Sigmoid colon (tissue), 4 donors: ENCODE measurements at regions not wholly inside any gene's neighbourhood (a gene's known extent, or its start where the extent isn't known, plus 50 kb on each side); places are given as distances from the start of the nearest gene placed in this dataset.

Experiments used
- CTCF ChIP-seq, 4 experiments: fragments of 450-650 bp in 3 of 4; fragments of 200-600 bp in 1 of 4; IDR thresholded peaks; one replicate each; pipeline ENCODE4 v1.5.1; 2016 to 2019; ENCODE audit warnings: antibody characterized with exemption in 4 of 4, mild to moderate bottlenecking in 3 of 4, moderate library complexity in 2 of 4
- POLR2A ChIP-seq, 2 donors: fragments of 450-650 bp; IDR thresholded peaks; one replicate each; pipeline ENCODE4 v1.6.1; 2016; ENCODE audit warnings: antibody characterized with exemption in 2 of 2, mild to moderate bottlenecking in 2 of 2, moderate library complexity in 2 of 2
- POLR2AphosphoS5 ChIP-seq, 4 donors: sonication (generic); formaldehyde crosslinking; IDR thresholded peaks; one replicate each; pipeline ENCODE4 v1.6.1; 2017; ENCODE audit warnings: antibody characterized with exemption in 4 of 4

DNA sequence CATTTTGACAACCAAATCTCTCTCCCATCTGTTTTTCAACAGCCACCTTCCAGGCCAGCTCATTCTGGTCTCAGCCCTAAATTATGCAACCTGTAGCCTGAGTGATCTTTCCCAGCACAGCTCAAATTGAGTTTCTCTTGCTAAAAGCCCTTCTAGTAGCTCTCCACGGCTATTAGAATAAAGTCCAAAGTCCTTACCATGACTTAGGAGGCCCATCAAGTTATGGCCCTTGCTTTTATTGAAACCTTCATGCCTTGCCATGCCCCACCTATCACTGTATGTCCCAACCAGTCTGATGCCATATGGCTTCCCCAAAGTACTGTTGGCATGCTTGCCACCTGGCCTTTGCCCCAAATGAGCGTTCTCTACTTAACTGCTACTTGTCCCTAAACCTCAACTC, 303.5 kb upstream of the GADL1 start:
- TF ChIP-seq CTCF (IDR thresholded peaks at IDR 0.05), result no peak
- no peak for TF ChIP-seq POLR2A (IDR thresholded peaks at IDR 0.05)
- no peak for TF ChIP-seq POLR2AphosphoS5 (IDR thresholded peaks at IDR 0.05)
